MG63 (cell line): ENCODE measurements at regions not wholly inside any gene's neighbourhood (a gene's known extent, or its start where the extent isn't known, plus 50 kb on each side); places are given as distances from the start of the nearest gene placed in this dataset.
"Not testable (repeated sequence)": the region's sequence is repeated elsewhere in the genome, so short reads cannot be mapped to it uniquely, and the experiment has no call there.

Experiments used
- DNase-seq: peaks from one replicate; pipeline ENCODE4 v3.0.0-alpha.2; 2020
- H3K27me3 ChIP-seq: fragments of 250-450 bp; sonication (Bioruptor Pico); 2 replicates; pipeline ENCODE4 v1.5.1; 2020; ENCODE audit warnings: mild to moderate bottlenecking, moderate library complexity
- H3K36me3 ChIP-seq: fragments of 250-450 bp; sonication (Bioruptor Pico); 2 replicates; pipeline ENCODE4 v1.5.1; 2020; ENCODE audit warnings: mild to moderate bottlenecking, moderate library complexity
- H3K4me3 ChIP-seq: fragments of 250-450 bp; sonication (Bioruptor Pico); 2 replicates; pipeline ENCODE4 v1.5.1; 2020; ENCODE audit warnings: mild to moderate bottlenecking, moderate library complexity
- H3K9me3 ChIP-seq: fragments of 250-450 bp; sonication (Bioruptor Pico); 2 replicates; pipeline ENCODE4 v1.5.1; 2020; ENCODE audit warnings: mild to moderate bottlenecking, moderate library complexity

GRCh38 chr15:44842883-44843282 is 106.6 kb downstream of the TRIM69 start:
- H3K27me3 ChIP-seq, H3K4me3 ChIP-seq, H3K9me3 ChIP-seq, H3K36me3 ChIP-seq, DNase-seq: not testable (repeated sequence)

GRCh38 chr15:44844936-44845335 is 108.6 kb downstream of the TRIM69 start:
- H3K9me3 ChIP-seq, H3K36me3 ChIP-seq, H3K27me3 ChIP-seq, H3K4me3 ChIP-seq, DNase-seq: not testable (repeated sequence)

GRCh38 chr15:44846156-44846555 is 109.8 kb downstream of the TRIM69 start:
- H3K27me3 ChIP-seq, H3K4me3 ChIP-seq, H3K36me3 ChIP-seq, H3K9me3 ChIP-seq, DNase-seq: not testable (repeated sequence)

GRCh38 chr15:44847555-44847954 is 108.9 kb upstream of the TERB2 start:
- H3K9me3 ChIP-seq, DNase-seq, H3K27me3 ChIP-seq, H3K4me3 ChIP-seq, H3K36me3 ChIP-seq: not testable (repeated sequence)

GRCh38 chr15:44848859-44849258 is 107.6 kb upstream of the TERB2 start:
- H3K36me3 ChIP-seq, H3K4me3 ChIP-seq, H3K9me3 ChIP-seq, DNase-seq, H3K27me3 ChIP-seq: not testable (repeated sequence)

- DNase-seq, H3K4me3 ChIP-seq, H3K9me3 ChIP-seq, H3K27me3 ChIP-seq, H3K36me3 ChIP-seq: not testable (repeated sequence)
Measured at GRCh38 chr15:44849701-44850403, 106.6 kb upstream of the TERB2 start.

- H3K9me3 ChIP-seq, H3K36me3 ChIP-seq, H3K27me3 ChIP-seq: not testable (repeated sequence)
- peak; percentile 48 for DNase-seq
- 0 out of 2 replicates have a peak overlapping the region, but pooled peaks have one; percentile 9 for H3K4me3 ChIP-seq
Measured at GRCh38 chr15:44853304-44853950, 103.1 kb upstream of the TERB2 start.

- not testable (repeated sequence) for DNase-seq, H3K4me3 ChIP-seq, H3K36me3 ChIP-seq, H3K27me3 ChIP-seq, H3K9me3 ChIP-seq
Measured at GRCh38 chr15:44854696-44855095, 101.8 kb upstream of the TERB2 start.

- H3K27me3 ChIP-seq, H3K4me3 ChIP-seq, H3K36me3 ChIP-seq, DNase-seq, H3K9me3 ChIP-seq: not testable (repeated sequence)
Measured at GRCh38 chr15:44856284-44856683, 100.2 kb upstream of the TERB2 start.

- H3K9me3 ChIP-seq, DNase-seq, H3K27me3 ChIP-seq, H3K4me3 ChIP-seq, H3K36me3 ChIP-seq: not testable (repeated sequence)
Measured at GRCh38 chr15:44857164-44857710, 99.2 kb upstream of the TERB2 start.

- H3K27me3 ChIP-seq, H3K36me3 ChIP-seq, H3K4me3 ChIP-seq, H3K9me3 ChIP-seq, DNase-seq: not testable (repeated sequence)
Measured at GRCh38 chr15:44859088-44859487, 97.4 kb upstream of the TERB2 start.

- not testable (repeated sequence) for H3K4me3 ChIP-seq, H3K36me3 ChIP-seq, H3K9me3 ChIP-seq, H3K27me3 ChIP-seq
- DNase-seq: peak; percentile 23
Measured at GRCh38 chr15:44860168-44860567, 96.3 kb upstream of the TERB2 start.

GRCh38 chr15:44861439-44861910 is 95.0 kb upstream of the TERB2 start:
- H3K9me3 ChIP-seq: no peaks in the 10 kb centered on the region
- no peak for DNase-seq
- no peaks in the 10 kb centered on the region for H3K27me3 ChIP-seq
- no peak overlapping the region for H3K4me3 ChIP-seq
- H3K36me3 ChIP-seq: no peaks in the 10 kb centered on the region

- DNase-seq: no peak
- H3K27me3 ChIP-seq: no peaks in the 10 kb centered on the region
- H3K4me3 ChIP-seq: no peak overlapping the region
- H3K36me3 ChIP-seq: no peaks in the 10 kb centered on the region
- H3K9me3 ChIP-seq: no peaks in the 10 kb centered on the region
Measured at GRCh38 chr15:44861917-44862316, 94.6 kb upstream of the TERB2 start.

- not testable (repeated sequence) for H3K9me3 ChIP-seq, H3K4me3 ChIP-seq, DNase-seq, H3K27me3 ChIP-seq, H3K36me3 ChIP-seq
Measured at GRCh38 chr15:44862866-44863265, 93.6 kb upstream of the TERB2 start.

- H3K27me3 ChIP-seq, DNase-seq, H3K4me3 ChIP-seq, H3K9me3 ChIP-seq, H3K36me3 ChIP-seq: not testable (repeated sequence)
Measured at GRCh38 chr15:44868100-44868499, 88.4 kb upstream of the TERB2 start.

- H3K9me3 ChIP-seq, H3K27me3 ChIP-seq, H3K4me3 ChIP-seq, DNase-seq, H3K36me3 ChIP-seq: not testable (repeated sequence)
Measured at GRCh38 chr15:44870125-44870524, 86.4 kb upstream of the TERB2 start.

GRCh38 chr15:44873103-44873502 is 83.4 kb upstream of the TERB2 start:
- no peaks in the 10 kb centered on the region for H3K27me3 ChIP-seq
- H3K36me3 ChIP-seq: no peaks in the 10 kb centered on the region
- no peak for DNase-seq
- H3K9me3 ChIP-seq: peaks cover 7% of the 10 kb centered on the region; the same call in 1 of the 2 replicates
- H3K4me3 ChIP-seq: no peak overlapping the region
